ENCODE measurements at regions not wholly inside any gene's neighbourhood (a gene's known extent, or its start where the extent isn't known, plus 50 kb on each side); places are given as distances from the start of the nearest gene placed in this dataset.

GRCh38 chr1:30471307-30471706 lies 252.1 kb downstream of the MATN1 start:
- H3K4me3 Mint-ChIP-seq, result no peak overlapping the region
- H3K36me3 ChIP-seq, result no peaks in the 10 kb centered on the region
- no peaks in the 10 kb centered on the region for H3F3A ChIP-seq (ENCODE audit: low read depth)
- no peaks in the 10 kb centered on the region for H3K27me3 ChIP-seq
- H3K27ac ChIP-seq, result no peak overlapping the region
- no peaks in the 10 kb centered on the region for H3K9me3 Mint-ChIP-seq
- H3K27ac Mint-ChIP-seq, result no peak overlapping the region
- no peaks in the 10 kb centered on the region for H3K79me2 ChIP-seq (ENCODE audit: low read depth)
- no peak overlapping the region for H2AFZ ChIP-seq (replicated peaks)
- no peaks in the 10 kb centered on the region for H3K4me1 Mint-ChIP-seq
- no peaks in the 10 kb centered on the region for H3K36me3 Mint-ChIP-seq
- H3K4me2 ChIP-seq, result no peak overlapping the region
- H3K9me3 ChIP-seq (ENCODE audit: low read depth), result no peaks in the 10 kb centered on the region
- no peaks in the 10 kb centered on the region for H3K4me1 ChIP-seq
- no peaks in the 10 kb centered on the region for H4K20me1 ChIP-seq (ENCODE audit: low read depth)
- peaks cover 2% of the 10 kb centered on the region for H3K27me3 Mint-ChIP-seq (ENCODE audit: insufficient read depth, low read depth)
- no peak overlapping the region for H3K4me3 ChIP-seq
- H3K9ac ChIP-seq, result no peak overlapping the region
- no peak for DNase-seq (ENCODE audit: low spot score)
- TF ChIP-seq EZH2phosphoT487 (IDR thresholded peaks at IDR 0.05) (no peak), EZH2 (IDR thresholded peaks at IDR 0.05) (no peak), CTCF (IDR thresholded peaks at IDR 0.05) (no peak)

- Mint-ChIP-seq H3K27me3 (ENCODE audit: insufficient read depth, low read depth) (peaks cover 2% of the 10 kb centered on the region), H3K4me3 (no peak overlapping the region), H3K36me3 (no peaks in the 10 kb centered on the region), H3K4me1 (no peaks in the 10 kb centered on the region), H3K9me3 (no peaks in the 10 kb centered on the region), H3K27ac (no peak overlapping the region)
- Histone ChIP-seq H3K4me2 (no peak overlapping the region), H3K27ac (no peak overlapping the region), H3K36me3 (no peaks in the 10 kb centered on the region), H4K20me1 (ENCODE audit: low read depth) (no peaks in the 10 kb centered on the region), H3K9ac (no peak overlapping the region), H3K4me1 (no peaks in the 10 kb centered on the region), H3K27me3 (no peaks in the 10 kb centered on the region), H3F3A (ENCODE audit: low read depth) (no peaks in the 10 kb centered on the region), H3K9me3 (ENCODE audit: low read depth) (no peaks in the 10 kb centered on the region), H3K79me2 (ENCODE audit: low read depth) (no peaks in the 10 kb centered on the region), H2AFZ (replicated peaks) (no peak overlapping the region), H3K4me3 (no peak overlapping the region)
- DNase-seq (ENCODE audit: low spot score), result no peak
- TF ChIP-seq EZH2phosphoT487 (IDR thresholded peaks at IDR 0.05) (no peak), CTCF (IDR thresholded peaks at IDR 0.05) (no peak), EZH2 (IDR thresholded peaks at IDR 0.05) (no peak)
These were observed 254.0 kb downstream of the MATN1 start for GRCh38 chr1:30469426-30469825.

- H3K27ac Mint-ChIP-seq, result no peak overlapping the region
These were observed 256.3 kb downstream of the MATN1 start for GRCh38 chr1:30467101-30467500.

More at GRCh38 chr1:30467101-30467500, 256.3 kb downstream of the MATN1 start:
- H3K4me1 ChIP-seq, result no peaks in the 10 kb centered on the region
- Mint-ChIP-seq H3K4me1 (no peaks in the 10 kb centered on the region), H3K9me3 (no peaks in the 10 kb centered on the region), H3K4me3 (no peak overlapping the region), H3K36me3 (no peaks in the 10 kb centered on the region), H3K27me3 (ENCODE audit: insufficient read depth, low read depth) (no peaks in the 10 kb centered on the region)
- no peak overlapping the region for H3K4me3 ChIP-seq
- no peak for TF ChIP-seq EZH2 (IDR thresholded peaks at IDR 0.05)
- no peak for TF ChIP-seq EZH2phosphoT487 (IDR thresholded peaks at IDR 0.05)
- TF ChIP-seq CTCF (IDR thresholded peaks at IDR 0.05), result no peak
- no peaks in the 10 kb centered on the region for H4K20me1 ChIP-seq (ENCODE audit: low read depth)
- no peak for DNase-seq (ENCODE audit: low spot score)
- no peaks in the 10 kb centered on the region for H3K36me3 ChIP-seq
- no peaks in the 10 kb centered on the region for H3K79me2 ChIP-seq (ENCODE audit: low read depth)
- H3K9ac ChIP-seq, result no peak overlapping the region
- no peak overlapping the region for H2AFZ ChIP-seq (replicated peaks)
- no peaks in the 10 kb centered on the region for H3K9me3 ChIP-seq (ENCODE audit: low read depth)
- no peak overlapping the region for H3K4me2 ChIP-seq
- no peak overlapping the region for H3K27ac ChIP-seq
- H3K27me3 ChIP-seq, result no peaks in the 10 kb centered on the region
- no peaks in the 10 kb centered on the region for H3F3A ChIP-seq (ENCODE audit: low read depth)

All from neural progenitor cell (in vitro differentiated cells).